GM21423 (cell line): ENCODE measurements at regions not wholly inside any gene's neighbourhood (a gene's known extent, or its start where the extent isn't known, plus 50 kb on each side); places are given as distances from the start of the nearest gene placed in this dataset.

Experiments
- ATAC-seq: cut with Tn5 transposase; IDR thresholded peaks from one replicate; pipeline ENCODE4 v1.9.1; 2021; ENCODE audit warnings: mild to moderate bottlenecking, moderate library complexity; ENCODE audit not compliant: unreplicated experiment

DNA sequence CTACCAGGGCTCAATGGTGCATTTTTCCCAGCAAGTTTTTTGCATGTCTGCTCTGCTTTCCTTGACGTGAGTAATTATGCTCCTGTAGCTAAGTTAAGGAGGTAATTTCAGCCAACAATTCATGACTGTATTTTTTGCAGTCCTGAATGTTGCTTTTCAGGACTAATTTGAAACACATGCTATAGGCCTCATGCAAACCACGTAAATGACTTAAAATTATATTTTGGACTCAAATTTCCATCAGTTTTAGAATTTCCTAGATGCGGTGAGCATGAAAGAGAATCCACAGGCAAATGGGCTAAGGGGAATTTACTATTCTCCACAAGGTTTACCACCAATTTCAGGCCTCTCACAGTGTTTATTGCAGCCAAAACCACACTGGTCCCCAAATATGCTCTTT is 589.9 kb upstream of the LRRTM1 start:
- ATAC-seq = no peak

DNA sequence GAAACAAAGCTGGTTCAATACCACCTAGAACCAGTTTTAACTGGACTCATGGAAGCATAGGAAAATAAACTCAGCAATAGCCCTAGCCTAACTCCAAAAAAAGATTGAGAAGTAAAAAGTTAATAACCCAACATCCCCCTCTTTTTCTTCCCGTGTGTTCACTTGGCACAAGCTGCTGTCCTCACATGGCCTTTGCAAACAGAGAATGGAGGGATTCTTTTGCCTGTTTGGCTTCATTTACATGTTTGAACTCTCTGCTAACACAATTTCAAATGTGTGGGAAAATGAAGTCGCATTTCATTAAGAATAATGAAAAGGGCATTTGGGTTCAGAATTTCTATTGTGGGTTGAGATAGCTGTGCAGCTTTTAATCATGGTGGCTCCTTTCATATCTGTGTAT is 589.2 kb upstream of the LRRTM1 start:
- no peak for ATAC-seq

DNA sequence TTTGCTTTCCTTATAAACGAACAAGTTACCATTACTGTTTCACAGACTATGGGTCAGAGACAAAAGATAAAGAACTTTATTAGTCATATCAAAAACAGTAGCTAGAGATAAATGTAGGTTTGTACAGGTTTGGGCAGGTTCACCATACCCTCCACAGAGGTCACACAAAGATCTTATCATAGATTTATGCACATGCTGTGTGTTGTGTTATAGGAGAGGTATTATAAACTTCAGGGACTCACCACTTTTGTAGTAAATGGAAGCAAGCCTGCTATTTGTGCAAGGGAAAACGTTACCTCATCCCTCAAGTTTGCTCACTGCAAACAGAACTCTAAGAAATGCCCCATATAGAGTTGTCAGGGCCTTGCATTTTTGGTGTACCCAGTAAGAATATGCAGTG is 584.5 kb upstream of the LRRTM1 start:
- ATAC-seq = no peak

DNA sequence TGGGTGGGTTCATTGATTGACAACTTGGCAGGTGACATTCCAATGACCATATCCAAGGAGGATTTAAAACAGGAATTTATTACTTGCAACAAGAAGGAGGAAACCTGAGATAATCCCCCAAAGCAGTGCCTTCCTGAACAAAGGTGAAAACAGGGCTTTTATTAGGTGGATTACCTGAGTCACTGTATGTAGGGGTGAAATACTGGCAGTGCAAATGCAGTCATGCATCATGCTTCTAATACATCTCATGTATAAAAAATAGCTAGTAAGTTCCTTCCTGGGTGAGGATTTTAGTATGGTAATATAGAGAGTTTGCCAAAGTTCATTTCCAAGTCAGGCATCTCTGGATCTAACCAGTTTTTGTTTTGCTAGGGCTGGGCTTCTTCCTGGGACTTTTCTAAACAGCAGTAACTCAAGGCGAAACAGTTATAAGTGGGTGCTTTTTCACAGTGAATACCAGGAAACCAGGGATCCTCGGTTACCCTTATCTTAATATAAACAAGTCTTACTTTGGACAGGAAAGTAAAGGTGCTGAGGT is 583.4 kb upstream of the LRRTM1 start:
- ATAC-seq = no peak

DNA sequence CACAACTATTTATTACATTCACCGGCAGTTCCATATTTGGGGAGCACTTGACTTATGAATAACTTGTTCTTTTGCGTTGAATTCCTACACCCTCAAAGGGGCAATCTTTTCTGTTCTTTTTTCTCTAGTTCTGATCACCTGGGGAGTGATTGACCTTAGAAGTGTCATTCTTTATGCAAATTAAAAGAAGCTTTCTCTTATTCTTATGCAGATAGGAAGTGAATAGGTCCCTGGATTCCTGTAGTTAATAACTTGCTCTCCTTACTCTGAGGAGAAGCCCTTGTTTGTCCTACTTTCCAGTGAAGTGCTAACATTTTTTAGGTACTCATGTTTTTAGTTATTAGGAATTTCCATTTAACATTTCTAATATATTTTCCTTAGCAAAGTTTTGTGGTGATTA is 569.8 kb upstream of the LRRTM1 start:
- ATAC-seq = no peak

DNA sequence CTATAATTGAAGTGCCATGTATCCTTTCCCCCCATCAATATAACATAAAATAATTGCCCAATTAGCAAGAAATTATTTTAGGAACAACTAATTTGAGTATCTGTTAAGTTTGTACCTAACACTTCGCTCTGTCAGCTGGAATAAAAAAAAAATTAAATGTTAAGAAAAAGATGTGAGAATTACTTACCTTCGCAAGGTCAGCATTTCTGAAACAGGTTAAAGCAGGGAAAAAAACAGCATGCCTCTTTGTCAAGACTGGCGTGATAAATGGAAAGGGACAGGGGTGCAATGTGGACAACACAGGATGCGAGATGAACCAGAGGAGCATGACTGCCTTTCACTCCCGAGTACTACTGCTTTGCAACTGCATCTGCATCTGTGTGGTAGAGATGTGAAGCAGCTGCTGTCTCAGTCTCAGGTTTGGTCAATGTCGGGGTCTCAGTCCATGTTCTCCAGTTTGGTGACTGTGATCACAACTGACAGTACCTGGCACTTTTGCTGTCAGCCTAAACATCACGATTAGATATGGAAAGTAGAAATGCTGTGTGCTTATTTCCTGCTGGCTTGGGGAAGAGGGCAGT is 565.4 kb upstream of the LRRTM1 start:
- no peak for ATAC-seq

DNA sequence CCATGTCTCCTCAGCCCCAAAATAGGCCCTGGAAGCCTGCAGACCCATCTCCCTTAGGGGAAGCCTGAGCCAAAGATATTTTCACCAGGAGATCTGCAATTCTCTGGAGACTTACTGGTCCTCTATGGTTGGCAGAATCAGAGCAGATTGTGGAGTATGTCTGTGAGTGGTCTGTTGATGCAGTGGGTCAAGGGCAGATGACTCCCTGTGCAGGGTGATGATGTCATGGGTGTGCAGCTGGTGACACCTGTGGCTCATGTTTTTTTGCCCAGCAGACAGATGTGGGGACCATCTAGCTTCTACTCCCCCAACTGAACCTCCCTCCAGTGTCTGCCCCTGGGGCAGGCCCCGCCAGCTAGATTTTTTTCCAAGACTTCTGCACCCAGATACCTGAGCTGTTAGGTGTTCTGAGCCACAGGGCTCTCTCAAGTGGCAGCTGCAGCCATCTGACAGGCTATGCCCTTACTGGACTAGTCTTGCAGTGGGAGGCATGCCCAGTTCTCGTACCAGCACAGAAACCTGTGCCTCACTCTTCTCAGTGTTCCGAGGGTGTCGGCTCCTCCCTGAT is 558.7 kb upstream of the LRRTM1 start:
- ATAC-seq = no peak

DNA sequence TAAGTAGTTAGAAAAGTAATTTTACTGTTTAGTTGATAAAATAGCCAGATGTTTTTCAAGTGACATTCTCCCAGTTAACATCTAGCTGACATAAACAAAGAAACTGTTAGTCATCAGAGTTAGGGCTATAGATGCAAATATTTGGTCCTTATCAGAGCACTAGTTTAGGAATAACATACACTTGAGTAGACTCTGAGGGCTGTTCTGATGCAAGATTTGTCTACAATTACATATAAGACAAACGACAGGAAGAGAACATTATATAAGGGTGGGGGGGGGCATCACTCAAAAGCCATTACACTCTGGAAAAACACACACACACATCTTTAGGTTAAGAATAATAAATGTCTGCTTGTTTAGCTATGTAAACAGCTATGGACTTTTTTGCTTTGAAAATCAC is 554.4 kb upstream of the LRRTM1 start:
- ATAC-seq = no peak

DNA sequence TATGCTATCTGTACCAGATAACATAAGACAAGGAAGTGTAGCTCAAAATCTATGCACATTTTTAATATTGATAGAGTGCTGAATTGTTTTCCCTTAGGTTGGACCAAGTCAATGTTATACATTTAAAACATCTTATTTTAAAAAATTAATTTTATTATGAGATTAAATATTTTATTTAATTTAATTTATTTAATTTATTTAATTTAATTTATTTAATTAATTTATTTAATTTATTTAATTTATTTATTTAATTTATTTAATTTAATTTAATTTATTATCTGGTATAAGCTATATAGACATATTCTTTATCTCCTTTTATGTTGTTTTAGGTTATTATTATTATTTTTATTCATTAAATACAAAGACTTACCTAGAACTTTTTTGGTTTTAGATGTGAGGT is 551.7 kb upstream of the LRRTM1 start:
- no peak for ATAC-seq

DNA sequence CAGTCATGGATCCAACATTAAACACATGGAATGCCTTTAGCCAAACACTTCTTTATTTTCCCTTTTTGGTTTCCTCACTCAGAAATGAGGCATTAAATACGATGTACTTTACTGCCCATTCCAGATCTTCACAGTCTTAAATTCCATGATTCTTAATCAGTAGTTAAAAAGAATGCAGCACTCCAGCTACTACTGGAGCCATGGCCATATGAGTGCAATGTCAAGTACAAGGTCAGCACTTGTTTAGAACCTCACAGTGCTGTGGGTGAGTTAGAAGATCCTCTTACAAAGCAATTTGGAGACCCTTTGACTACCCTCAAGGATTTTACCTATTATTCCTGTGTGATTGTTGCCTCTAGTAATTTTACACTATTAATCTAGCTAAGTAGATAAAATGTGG is 550.3 kb upstream of the LRRTM1 start:
- ATAC-seq = no peak

DNA sequence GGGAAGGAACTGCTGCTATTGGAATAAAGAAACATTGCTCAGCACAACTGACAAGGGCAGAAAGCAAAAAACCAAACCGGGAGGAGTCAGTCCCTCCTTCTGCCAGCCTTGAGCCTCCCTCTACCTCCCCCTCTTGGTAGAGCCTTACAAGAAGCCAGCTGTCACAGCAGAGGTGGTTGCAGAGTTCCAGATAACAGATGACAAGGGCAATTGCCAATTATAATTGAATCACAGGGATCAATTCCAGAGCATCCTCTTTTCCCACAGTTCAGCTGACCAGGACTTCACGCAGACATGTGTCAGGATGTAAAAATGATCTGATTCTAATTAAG is 548.2 kb upstream of the LRRTM1 start:
- no peak for ATAC-seq

DNA sequence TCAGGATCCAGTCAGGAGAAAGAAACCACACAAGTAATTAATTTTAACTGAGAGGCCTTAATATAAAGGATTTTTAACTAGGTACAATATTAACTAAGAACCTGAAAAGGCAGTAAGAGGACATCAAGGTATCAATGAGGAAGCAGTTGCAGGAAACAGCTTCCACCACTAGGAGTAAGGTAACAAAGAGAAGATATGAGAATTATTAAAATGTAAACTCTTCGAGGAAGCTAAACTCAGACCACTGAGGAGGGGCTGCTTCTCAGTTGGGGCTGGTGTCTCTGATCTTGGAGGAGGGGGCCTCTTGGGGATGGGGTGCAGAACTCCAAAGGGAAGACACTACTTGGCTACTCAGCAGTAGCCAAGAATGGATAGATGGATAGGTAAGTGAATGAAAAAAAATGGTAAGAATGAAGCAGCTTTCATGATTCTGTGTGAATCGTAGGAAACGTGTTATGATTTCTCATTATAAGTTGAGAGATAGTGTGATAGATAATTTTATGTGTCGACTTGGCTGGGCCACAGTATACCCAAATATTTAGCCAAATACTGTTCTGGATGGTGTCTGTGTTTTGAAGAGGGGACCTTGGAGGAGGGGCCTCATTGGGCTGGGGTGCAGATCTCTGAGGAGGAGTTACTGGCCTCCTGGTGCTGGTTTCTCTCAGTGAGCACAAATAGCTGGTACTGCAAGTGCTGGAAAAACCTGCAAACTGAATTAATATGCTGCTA is 547.7 kb upstream of the LRRTM1 start:
- no peak for ATAC-seq

DNA sequence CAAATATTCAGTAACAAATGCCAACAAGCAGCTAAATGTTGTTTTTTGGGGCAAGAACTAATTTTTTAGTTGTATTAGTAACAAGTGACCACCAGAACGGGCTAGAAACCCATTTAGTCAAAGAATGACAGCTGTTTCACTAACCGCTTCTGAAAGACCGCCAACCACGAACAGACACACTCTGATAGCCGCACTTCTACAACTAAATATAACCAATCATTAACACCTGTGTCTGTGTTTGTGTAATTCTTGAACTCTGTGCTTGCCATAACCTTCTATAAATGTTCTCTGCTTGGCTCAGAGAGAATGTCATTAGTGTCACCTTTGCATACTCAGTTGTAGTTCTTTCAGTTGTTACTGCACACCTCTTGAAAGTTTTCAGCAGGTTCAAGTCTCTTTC is 526.3 kb upstream of the LRRTM1 start:
- ATAC-seq = no peak

DNA sequence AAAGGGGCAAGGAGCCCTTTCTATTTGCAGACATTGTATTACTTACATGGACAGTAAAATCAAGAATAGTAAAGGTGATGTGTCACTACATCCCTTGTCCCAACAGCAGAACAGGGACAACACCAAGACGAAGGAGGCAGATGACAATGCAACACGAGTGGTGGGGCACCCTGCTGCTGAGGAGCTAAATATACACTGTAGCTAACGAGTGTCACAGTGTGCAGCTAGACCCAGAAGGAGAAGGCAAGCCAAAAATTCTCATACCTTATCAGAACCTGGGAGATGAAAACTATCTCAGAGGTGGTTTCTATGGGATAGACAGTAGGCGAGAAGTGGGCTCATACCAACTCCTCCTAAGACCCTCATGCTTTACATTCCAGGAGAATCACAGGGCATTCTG is 518.4 kb upstream of the LRRTM1 start:
- no peak for ATAC-seq

DNA sequence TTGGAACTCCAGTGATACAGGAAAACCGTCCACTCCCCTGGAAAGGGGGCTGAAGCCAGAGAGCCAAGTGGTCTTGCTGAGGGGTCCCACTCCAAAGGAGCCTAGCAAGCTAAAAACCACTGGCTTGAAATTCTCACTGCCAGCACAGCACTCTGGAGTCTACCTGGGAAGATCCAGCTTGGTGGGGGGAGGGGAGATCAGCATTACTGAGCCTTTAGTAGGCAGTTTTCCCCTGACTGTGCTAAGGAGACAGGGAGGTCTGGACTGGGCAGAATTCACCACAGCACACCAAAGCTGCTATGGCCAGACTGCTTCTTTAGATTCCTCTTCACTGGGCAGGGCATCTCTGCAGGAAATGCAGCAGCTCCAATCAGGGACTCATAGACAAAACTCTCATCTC is 510.7 kb upstream of the LRRTM1 start:
- ATAC-seq = no peak

DNA sequence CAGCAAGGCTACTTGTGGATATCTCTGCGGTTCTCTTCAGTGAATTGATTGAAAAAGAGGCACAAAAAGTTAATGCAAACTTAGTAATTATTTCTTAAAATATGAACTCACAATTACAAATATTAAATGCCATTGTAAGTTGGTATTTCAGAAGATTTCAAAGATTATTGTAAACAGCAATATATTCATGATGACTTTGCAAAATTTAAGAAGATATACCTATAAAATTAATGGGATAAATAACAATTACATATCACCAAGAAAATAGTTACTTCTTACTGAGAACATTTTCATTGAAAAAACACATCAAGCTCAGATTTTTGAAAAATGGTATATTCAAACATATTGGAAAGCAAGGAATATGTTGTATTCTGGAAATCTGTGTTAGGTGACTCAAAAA is 482.0 kb upstream of the LRRTM1 start:
- ATAC-seq = no peak

DNA sequence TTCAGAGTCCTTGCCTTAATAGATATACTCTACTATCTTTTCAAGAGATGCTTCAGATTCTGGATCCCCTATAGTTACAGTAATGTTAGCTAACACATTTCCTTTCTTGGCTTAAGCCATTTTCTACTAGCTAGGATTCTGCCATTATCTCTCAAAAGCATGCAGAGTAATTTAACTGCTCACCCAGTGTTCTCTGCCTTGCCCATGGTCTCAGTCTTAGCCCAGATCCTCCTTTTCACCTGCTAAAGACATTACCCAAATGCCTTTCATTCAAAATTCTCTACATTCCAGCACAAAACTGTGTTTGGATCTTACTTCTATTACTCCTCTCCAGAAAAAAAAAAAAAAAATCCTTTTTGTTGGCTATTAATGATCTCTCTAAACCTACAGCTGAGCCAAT is 474.2 kb upstream of the LRRTM1 start:
- ATAC-seq = no peak

DNA sequence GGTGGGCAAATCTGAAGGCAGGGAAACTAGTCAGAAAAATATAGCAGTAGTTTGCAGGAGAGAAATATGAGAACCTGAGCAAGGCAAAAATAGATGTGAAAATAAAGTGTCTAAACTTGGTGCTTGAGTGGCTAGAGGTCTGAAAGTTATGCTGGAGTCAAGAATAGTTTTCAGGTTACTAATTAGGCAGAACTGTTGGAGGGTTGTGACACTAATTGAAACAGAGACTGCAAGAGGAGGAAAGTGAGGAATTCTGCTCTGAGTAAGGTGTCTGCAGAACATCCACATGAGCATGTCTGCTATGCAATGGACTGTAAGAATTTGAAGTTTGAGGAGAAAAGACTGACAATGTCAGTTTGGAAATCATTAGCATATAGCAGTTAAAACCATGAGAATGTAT is 444.0 kb upstream of the LRRTM1 start:
- ATAC-seq = no peak

DNA sequence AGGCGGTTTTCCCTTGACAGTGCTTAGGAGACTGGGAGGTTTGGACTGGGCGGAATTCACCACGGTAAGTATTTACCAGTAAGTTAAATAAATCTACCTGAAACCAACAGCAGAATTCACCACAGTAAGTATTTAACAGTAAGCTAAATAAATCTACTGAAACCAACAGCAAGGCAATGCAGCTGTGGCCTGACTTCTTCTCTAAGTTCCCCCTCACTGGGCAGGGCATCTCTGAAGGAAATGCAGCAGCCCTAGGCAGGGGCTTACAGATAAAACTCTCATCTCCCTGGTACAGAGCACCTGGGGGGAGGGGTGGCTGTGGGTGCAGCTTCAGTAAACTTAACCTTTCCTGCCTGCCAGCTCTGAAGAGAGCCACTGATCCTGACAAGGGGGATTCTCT is 432.5 kb upstream of the LRRTM1 start:
- ATAC-seq = no peak

DNA sequence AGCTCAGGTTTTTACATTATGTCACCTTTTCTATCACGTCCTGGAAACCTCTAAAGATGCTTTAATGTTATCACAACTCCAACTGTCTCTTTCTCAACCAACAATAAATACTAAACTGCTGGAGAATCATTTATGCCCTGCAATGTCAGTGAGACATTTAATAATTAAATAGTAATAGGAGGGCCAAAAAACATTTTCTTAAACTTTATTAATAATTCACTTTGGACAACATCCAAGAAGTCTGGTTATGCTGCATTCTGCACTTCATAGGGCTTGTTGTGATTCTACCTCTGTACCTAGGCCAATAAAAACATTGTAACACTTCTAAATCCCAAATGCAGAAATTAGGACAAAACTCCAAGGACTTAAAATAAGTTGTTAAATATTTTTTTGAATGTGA is 420.4 kb upstream of the LRRTM1 start:
- ATAC-seq = no peak

DNA sequence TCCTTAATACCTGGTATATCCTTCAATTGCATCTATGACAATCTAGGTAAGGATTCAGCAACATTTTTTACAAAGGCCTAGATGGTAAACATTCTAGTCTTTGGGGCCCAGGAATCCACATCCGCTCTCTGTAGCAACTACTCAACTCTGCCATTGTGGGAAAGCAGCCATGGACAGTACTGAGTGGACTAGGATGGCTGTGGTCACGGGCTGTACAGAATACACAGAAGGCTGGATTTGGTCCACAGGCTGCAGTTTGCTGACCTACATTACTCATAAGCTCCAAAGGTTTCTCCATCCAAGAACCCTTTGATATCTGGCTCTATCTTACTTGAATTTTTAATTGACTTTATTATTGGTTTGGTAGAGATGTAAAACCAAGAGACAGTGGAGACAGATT is 418.3 kb upstream of the LRRTM1 start:
- ATAC-seq = no peak

DNA sequence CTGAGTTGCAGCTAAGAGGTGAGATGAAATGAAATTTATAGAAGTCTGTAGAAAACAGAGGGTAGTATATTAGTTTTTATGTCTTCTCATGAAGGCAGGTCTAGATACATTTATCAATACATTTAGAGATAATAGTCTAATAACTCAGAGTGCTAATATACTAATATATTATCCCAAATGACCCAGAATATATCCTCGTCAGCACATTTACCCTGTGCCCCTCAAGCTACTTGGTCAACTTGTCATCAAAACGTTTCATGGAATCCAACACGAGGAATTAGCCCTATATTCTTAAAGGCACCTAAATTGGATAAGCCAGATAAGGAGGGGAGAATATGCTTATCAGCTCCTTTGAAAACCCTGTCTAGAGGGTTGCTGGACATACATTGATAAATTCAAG is 415.1 kb upstream of the LRRTM1 start:
- ATAC-seq = no peak

DNA sequence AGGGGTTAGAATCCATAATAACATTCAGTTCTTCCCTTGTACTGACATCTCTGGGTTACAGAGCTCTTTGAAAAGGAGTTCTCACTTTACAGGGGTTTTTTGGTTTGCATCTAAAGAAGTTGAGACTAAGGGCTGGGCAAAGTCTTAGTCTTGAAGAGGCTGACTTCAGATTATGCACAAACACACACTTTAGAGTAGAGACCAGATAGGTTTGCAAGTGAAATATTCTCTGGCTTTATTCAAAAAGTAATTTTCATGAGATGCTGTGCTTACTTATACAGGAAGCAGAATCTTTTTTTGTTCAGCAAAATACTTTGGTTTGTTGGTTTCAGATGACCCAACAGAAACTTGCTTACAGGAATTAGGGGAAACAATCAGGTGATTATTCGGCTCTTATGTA is 410.9 kb upstream of the LRRTM1 start:
- no peak for ATAC-seq
